Sigmoid colon (tissue), 4 donors: ENCODE measurements at regions not wholly inside any gene's neighbourhood (a gene's known extent, or its start where the extent isn't known, plus 50 kb on each side); places are given as distances from the start of the nearest gene placed in this dataset.

Experiments used
- CTCF ChIP-seq, 4 experiments: fragments of 450-650 bp in 3 of 4; fragments of 200-600 bp in 1 of 4; IDR thresholded peaks; one replicate each; pipeline ENCODE4 v1.5.1; 2016 to 2019; ENCODE audit warnings: antibody characterized with exemption in 4 of 4, mild to moderate bottlenecking in 3 of 4, moderate library complexity in 2 of 4
- EP300 ChIP-seq, 4 donors: sonication (generic); formaldehyde crosslinking; IDR thresholded peaks; one replicate each; pipeline ENCODE4 v1.6.1; 2017; ENCODE audit warnings: antibody characterized with exemption in 4 of 4

DNA sequence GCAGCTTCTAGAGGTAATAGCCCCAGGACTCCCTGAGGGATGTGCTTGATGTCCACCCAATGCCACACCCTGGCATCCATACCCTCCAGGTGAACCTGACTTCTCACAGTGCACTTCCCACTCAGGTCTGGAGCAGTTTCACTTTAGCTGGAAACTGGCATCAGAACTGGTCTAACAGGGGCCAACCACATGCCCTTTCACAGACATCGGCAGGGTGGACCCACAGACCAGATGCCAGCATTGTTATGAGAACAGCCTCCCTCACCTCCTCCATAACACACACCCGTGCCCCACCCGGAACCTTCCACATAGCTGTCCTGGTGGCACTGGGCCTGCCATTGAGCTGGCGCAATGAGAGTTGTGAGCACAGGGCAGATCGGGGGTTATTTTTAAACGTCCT, 77.4 kb upstream of the GPR12 start:
- TF ChIP-seq CTCF (IDR thresholded peaks at IDR 0.05) (no peak), EP300 (IDR thresholded peaks at IDR 0.05) (no peak)
